ENCODE measurements at regions not wholly inside any gene's neighbourhood (a gene's known extent, or its start where the extent isn't known, plus 50 kb on each side); places are given as distances from the start of the nearest gene placed in this dataset.

GRCh38 chr5:79886925-79887655 lies 104.0 kb downstream of the MTX3 start:
- no peak for TF ChIP-seq POLR2A (IDR thresholded peaks at IDR 0.05)
- no peak for TF ChIP-seq CTCF (IDR thresholded peaks at IDR 0.05)
